ENCODE measurements at regions not wholly inside any gene's neighbourhood (a gene's known extent, or its start where the extent isn't known, plus 50 kb on each side); places are given as distances from the start of the nearest gene placed in this dataset.

GRCh38 chr10:47118326-47118725 is 181.7 kb upstream of the GDF10 start:
- TF ChIP-seq CTCF (IDR thresholded peaks at IDR 0.05): no peak
- no peak for TF ChIP-seq POLR2A (IDR thresholded peaks at IDR 0.05)
